CD4-positive, alpha-beta T cell treated with Interleukin-4 for 4 hours (primary cell): ENCODE measurements at regions not wholly inside any gene's neighbourhood (a gene's known extent, or its start where the extent isn't known, plus 50 kb on each side); places are given as distances from the start of the nearest gene placed in this dataset.

Experiments
- DNase-seq: peaks from one replicate; pipeline ENCODE4 v3.0.0-alpha.2; 2020

DNA sequence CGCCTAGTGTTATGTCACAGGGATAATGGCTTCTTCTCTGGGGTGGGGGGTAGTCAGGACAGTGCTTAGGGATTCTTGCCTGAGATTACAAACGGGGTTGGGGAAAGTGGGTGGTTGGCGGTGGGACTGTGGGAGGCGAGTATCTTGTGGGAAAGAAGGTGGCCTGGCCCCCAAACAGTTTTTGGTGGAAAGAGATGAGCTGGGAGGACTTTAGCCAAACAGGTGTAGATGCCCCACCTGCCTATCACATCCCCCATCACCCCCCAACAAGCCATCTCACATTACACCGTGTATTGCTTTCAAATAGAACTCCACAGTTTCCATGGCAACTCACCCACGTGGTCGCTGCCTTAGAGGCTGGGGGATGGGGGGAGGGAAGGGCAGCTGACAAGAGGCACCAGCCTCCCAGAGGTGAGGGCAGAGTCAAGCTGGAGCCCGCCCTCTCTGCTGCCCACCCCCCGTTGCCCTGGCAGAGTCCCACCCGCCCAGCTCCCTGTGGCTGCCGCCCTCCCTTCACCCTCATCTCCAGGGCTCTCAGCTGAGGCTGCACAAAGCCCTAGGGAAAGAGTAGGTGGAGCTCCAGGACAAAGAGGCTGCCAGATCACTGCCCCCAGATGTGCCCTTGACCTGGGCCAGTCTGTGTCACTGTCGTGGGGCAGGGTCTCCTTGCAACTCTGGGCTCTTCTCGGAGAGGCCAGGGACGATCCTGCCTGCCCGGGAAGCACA is 98.3 kb downstream of the LRRC74A start:
- DNase-seq = peak; percentile 83

DNA sequence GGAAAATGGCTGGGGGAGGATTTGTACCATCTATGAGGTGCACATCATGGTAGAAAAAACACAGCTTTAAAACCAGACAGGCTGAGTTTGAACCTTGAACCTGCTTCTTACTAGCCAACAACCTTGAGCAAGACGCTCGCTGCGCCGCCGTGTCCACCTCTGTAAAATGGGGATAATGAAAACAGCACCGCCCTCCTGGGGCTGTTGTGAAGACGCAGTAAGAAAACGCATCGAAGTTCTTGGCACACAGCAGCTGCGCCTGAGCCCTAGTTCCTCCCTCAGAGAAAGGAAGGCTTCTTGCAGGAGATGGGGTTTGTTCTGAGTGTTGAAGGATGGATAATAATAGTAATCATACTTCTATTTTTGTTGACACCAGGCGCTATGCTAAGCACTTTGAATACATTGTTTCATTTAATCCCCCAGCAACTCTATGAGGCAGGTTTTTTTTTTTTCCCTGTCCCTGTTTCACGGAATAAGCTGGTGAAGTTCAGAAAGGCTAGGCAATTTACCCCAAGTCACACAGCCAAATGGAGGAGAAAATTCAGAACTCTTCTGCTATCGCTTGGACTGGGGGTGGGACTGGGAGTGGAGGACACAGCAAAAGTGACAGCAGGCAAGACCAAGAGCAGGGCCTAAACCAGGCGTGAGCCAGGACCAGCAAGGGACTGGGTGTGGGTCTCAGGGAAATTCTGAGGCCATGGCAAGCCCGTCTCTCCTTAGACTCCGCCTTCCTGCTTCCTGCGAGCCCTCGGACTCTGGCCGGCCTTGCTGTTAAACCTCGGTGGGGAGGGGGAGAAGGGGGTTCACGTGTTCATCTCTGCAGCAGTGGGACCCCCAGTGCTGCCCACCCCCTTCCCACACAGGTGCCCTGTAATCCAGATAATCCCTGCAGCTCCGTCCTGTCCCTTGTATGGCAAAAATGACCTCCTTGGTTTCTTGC is 97.5 kb downstream of the LRRC74A start:
- DNase-seq = no peak

DNA sequence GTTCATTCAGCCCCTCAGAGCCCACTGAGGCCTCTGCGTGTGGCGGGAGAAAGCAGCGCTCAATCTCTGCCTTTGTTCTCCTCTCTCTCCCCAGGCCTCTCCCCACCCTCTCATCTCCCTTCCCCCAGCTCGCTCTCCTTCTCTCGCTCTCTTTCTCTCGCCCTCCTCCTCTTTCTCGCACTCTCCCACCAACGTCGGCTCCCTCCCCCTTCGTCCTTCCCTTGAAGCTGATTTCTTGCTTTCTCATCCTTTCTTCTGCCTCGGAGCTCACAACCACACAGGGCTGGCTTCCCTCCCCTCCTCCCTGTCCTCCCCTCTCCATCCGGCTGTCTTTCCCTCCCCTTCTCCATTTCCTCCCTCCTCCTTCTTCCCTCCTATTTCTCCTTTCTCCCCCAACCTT is 96.4 kb downstream of the LRRC74A start:
- DNase-seq = no peak

DNA sequence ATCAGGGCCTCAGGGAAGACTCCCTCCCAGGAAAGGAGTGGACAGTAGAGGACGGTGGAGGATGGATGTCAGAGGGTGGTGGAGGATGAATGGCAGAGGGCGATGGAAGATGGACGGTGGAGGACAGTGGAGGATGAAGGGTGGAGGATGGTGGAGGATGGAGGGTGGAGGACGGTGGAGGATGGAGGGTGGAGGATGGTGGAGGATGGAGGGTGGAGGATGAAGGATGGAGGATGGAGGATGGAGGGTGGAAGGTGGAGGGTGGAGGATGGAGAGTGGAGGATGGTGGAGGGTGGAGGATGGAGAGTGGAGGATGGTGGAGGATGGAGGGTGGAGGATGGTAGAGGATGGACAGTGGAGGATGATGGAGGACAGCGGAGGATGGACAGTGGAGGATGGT is 95.9 kb downstream of the LRRC74A start:
- no peak for DNase-seq

GRCh38 chr14:76921088-76921399 is 94.8 kb downstream of the LRRC74A start:
- DNase-seq = no peak

DNA sequence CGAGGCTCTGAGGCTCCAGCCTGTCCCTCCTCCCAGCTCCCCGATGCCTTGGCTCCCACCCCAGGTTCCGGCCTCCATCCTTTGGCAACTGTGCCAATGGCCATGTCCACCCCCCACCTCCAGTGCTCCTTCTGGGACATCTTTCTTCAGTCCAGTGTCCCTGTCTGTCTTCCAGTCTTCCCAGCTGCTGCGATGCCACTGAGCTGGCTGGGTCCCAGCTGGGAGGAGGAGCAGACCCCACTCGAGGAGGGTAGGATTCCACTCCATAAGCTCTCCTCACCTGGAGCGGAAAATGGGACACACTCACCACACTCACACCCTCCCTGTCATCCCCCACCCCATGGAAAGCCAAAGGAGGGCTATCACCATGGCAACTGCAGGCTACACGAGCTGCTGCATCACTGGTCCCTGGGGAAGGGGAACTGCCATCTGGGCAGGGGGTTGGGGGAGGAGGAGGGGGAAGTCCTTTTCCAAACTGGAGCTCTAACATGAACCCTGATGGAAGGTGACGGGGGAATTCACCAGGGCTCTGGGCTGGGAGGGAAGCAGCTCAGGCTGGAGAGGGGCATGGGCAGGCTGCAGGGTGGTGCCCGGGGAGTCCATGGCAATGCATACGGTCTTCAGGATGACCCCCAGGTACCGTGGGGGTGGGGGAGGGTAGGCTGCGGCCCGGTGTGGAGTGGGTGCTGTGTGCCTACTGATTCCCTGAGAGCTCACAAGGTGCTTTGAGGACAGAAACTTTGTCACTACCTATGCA is 94.3 kb downstream of the LRRC74A start:
- no peak for DNase-seq

DNA sequence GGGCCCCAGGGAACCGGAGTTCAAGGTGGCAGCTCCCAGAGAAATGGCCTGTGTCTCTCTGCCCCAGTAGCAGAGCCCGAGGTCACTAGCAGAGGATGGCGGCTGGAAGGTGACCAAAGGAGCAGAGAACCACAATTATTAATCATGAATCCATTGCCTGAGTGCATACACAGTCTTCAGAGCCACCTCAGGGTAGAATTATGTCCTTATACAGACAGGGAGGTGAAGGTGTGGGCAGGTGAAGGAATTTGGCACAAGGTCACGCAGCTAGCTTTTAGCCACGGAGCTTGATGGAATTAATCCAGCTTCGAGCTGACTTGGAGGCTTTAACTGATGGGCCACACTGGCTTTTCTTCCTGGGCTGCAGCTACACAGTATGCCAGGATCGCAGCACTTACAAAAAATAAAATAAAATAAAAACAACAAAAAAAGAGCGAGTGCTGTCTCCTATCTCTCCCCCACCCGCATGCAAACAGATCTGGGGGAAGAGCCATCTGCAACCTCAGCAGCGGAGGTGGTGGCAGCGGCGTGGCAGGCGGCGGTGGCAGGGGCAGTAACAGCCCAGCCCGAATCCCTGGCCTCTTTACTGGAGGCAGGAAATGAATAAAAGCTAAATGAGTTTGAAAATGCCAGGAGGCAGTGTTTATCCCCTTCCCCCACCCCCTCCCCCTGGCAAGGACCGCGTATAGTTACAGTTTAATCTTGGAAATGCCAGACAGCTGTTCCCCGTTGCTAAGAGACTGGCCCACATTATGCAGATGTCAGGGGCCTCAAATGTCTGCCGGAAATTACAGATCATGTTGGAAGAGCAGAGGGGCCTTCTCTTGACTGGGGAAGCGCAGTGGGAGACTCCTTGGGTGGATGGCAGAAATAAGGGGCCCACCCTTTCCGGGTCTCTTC is 93.5 kb downstream of the LRRC74A start:
- DNase-seq = peak; percentile 44
